Stimulated activated CD4-positive, alpha-beta T cell treated with anti-CD3 and anti-CD28 coated beads, Interleukin-15, amount 100 ng/mL, for 24 hours (primary cell): ENCODE measurements at regions not wholly inside any gene's neighbourhood (a gene's known extent, or its start where the extent isn't known, plus 50 kb on each side); places are given as distances from the start of the nearest gene placed in this dataset.

Source experiments
- DNase-seq: peaks from one replicate; pipeline ENCODE4 v3.0.0-alpha.2; 2020

DNA sequence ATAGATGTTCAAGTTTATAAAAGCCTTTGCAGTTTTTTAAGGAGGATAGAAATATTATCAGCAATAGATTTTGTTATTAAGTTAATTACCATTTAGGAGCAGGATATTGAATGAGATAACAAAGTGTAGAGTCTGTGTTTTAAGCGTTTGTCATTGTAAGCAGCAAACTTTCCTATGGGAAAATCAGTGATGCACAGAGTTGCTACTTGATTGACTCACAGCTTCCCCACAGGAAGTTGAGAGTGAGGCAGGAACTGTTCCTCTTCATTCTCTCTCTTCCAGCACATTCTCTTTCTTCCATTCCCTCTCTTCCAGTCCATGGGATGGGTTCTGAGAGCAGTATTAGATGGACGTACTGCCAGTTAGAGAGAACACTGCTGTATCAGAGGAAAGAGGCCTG, 867.7 kb upstream of the AGA start:
- DNase-seq, result no peak

DNA sequence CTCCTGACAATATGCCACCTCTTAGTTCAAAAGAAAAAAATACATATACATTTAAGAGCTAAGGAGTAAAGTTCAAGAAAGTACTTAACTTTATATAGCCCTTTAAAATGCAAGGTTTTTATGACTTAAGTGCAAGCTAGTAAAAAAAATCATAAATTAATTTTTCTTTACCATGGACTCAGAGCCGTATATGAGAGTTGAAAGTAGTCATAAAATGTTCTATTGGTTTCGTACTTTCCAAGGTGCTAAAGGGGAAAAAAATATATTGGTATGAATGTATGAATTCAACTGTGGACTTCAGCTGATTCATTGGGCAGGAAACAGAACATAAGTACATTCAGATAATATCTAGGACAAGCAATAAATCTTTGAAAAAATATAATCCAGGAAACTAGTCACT, 869.8 kb upstream of the AGA start:
- DNase-seq, result no peak

DNA sequence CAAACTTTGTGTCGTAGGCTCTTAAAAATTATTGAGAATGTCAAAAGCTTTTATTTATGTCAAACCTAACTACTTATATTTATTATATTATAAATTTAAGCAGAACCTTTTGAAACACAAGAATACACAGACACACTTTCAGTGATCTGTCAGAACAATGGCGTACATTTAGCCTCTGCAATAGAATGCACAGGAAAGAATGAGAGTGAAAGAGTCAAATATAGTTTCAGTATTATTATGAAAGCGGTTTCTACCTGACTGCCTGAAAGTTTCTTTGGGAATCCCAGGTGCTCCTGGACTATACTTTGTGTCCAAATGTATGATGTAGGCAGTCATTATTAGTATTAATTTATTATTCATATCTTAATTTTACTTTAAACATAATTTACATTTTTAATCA, 872.0 kb upstream of the AGA start:
- no peak for DNase-seq

DNA sequence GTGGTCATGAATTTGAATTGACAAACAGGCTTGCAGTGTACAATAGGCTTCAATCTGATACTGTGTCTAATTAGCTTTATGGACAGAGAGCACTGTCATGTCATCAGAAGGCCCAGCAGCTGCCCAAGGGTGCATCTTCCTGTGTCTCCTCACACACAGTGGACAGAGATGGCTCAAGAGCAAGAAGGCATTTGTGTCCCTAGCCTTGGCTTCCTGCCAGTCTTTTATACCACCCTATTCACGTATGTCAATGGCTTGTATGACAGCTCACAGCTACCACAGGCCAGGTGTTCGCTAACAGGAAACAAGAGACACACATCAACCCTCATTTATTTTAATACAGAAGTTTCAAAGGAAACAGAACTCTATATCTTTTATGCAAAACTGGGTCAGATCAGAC, 874.0 kb upstream of the AGA start:
- no peak for DNase-seq

DNA sequence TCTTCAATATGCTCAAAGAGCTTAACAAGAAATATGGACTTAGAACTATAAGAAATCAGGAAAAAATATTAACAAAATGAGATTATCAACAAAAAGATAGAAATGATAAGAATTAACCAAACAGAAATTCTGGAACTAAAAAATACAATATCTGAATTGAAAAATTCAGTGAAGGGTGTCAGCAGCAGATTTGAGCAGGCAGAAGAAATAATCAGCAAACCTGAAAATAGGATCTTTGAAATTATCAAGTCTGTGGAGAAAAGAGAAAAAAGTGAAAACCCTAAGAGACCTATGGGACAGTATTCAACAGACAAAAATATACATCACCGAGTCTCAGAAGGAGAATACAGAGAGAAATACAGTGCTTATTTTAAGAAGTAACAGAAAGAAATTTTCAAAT, 877.8 kb upstream of the AGA start:
- DNase-seq, result no peak

DNA sequence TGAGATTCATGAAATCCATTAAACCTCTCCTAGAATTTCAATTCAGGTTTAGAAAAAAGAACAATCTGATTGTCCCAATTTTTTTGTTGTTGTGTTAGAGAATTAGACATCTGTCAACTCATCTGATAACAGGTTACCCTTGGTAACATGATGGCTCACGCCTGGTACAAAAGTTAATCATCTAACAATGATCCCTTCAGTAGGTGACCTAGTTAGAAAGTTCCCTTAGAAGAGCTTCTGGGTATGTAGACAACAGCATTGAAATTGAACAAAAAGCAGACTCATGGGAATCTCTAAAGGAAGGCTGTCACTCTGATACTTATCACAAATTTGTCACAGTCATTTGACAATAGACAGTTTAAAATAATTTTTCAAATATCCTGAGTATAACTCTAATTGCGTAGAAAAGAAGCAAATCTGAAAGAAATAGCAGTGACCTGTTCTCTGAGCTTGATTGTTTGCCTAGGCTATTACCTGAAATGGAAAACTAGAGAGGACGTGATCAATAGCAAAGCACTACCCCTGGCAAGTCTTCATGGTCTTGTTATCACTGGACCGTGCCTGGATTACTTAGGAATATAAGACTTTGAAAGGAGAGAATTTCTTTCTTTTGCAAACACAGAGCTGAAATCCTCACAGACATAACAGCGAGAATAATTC, 880.4 kb upstream of the AGA start:
- no peak for DNase-seq

DNA sequence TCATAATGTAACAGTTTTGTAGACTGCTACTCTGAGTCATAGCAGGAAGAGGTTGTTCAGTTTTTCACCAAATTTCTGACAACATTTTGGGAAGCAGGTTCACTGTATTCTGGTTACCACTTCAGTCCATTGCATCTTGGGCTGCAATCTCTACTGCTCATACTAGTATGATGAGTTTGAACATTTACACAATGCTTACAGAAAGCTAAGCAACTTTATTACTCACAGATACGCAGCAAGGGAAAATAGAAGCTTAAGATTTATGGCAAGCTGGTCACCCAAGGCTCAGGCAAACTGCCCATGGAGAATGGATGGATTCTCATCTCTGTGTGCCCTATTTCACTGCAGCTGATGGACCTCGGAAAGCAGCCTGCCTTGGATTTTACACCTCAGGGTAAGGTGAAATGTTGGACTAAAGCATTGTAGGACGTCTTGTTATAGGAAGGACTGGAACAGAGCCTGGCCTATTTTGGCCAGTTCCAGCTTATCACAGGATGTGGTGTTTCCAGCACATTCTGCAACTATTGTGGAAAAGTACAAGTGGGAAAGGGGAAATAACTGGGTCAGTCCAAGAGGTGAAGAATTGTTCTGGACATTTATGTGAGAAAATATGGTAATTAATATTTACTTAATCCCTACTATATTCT, 887.1 kb upstream of the AGA start:
- no peak for DNase-seq

DNA sequence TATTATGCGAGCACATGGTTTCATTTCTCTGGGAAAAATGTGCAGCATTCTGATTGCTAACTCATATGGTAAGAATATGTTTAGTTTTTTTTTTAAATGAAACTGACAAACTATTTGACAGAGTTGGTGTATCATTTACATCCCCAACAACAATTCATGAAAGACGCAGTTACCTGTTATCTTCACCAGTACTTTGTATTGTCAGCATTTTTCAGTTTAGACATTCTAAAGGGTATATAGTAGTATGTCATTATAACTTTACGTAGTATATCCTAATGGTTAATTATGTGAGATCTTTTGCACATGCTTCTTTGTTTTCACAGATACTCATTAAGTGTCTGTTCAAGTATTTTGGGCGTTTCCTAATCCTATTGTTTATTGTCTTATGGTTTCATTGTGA, 891.1 kb upstream of the AGA start:
- no peak for DNase-seq

DNA sequence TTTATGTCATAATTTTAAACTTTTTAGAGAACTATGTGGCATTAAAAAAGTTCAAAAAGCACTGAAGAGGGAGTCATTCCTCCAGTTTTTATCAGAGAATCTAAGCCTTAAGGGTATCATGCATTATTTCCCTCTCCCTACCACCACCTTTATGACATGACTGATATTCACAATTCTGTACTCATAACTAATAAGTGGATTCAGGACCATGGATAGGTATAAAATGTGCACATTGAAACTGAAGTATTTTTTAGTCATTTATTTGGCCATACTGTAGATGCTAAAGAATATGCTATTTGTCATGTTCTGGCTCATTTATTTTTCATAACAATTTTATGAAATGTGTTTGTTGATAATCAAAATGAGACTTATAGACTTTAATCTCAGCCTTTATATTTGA, 897.5 kb upstream of the AGA start:
- no peak for DNase-seq

DNA sequence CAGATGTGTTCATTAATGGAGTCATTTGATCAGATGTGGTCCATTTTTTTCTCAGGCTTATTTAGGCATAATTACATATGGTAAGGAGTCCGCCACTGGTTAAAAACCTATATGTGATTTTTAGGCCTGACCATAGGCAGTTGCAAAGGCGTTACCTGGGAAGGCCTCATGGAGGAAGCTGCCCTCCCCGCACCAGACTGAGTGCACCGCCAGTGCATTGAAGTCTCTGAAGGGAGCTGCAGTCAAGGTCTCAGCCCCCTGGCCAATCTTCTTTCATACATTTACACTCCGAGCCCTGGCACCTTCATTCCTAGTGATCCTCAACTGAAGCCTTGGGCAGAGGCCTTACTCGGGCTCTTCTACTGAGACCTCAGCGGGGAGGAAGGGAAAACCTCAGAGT, 898.2 kb upstream of the AGA start:
- no peak for DNase-seq

DNA sequence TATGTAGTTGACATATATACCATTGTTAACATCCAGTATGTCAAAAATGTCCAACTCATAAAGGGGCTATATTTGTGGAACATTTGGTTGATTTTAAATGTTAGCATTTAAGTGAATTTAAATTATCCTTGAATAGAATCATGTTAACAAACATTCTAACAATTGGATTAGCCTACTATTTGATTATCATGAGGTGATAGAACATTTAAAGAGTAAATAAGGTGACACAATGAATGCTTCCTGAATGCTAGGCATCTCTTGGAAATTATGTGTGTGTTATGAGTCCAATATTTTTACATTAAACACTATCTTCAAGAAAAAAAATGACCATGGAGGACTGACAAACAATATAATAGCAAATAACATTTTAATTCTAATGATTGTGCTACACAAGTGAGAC, 901.9 kb upstream of the AGA start:
- no peak for DNase-seq

DNA sequence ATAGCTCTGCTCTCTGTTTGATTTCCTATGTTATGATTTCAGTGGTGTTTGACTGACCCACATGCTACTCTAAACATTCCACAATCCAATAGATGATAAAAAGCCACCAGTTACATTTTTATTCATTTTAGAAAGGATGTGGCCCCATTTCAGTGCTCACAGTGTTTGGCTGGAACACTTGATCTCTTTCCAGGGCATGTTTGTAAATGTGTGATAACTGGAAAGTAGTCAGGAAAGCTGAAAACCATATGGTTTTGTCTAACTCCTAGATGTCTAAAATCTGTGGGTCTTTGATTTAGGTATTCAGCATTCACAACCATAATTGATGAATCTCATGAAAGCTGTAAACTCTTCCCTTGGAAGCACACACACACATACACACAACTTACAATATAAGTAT, 904.9 kb upstream of the AGA start:
- no peak for DNase-seq

DNA sequence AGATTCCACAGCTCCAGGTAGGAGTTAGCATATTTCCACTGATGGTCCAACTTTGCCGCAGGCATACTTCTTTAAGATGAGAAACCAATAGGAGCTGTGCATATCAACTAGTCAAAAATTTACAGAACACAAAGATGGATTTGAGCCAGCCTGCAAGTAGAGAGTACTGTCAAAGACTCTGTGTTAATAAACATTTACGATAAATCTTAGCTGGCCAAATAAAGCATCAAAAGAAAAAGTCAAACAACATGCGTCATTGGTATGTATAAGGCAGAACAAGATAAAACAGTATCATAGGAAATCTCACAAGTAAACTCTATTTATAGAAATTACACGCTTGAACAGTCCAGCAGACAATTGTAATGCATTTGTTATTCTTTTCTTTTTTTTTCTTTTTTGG, 907.4 kb upstream of the AGA start:
- no peak for DNase-seq

DNA sequence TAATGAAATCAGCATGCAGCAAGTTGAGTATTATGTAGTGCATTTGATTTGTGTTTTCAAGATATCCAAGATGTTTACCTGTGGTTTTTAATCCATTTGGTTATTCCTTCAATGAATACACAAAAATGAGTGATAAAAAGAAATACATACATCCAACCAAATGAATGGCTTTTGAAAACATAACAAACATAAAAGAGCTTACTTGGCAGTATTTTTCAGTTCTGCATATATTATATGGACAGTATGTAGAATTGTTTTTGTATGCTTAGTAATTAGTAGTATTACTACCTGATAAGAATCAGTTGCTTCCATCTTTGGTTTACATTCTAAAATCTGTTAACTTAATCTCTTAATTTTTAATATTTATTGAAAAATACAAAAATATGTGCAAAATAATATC, 908.9 kb upstream of the AGA start:
- no peak for DNase-seq

DNA sequence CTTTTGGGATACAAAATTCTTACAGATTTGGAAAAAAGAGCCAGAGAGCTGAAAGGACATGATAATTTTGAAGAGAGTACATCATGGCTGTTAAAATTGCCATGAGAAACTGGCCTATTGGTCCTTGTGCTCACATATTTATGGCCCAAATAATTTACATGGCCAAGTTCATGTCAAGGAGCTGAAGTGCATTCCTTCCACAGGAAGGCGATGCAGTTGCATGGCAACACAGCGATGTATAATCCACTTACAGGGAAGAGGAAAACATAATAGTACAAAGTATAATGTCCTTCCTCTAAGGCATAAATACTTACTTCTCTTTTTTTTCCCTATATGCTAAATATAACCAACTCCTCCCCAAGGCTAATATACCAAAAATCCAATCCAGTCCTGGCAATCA, 914.5 kb upstream of the AGA start:
- DNase-seq, result no peak

DNA sequence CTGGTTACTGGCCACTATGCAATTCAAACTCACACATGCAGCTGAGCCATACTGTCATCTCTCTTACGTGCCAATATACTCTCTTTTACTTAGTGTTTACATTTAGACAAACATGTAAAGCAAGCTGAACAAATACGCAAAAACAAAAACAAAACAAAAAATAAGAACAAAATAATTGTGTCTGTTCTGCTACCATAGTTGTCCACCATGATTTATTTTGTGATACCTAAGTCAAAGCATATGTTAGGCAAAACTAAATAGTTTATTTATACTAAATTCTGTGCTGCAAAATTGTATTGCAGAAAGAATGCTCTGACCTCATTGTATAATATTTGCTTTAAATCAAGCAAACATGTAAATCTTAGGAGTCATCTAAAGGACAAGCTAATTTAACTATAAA, 943.2 kb upstream of the AGA start:
- no peak for DNase-seq

DNA sequence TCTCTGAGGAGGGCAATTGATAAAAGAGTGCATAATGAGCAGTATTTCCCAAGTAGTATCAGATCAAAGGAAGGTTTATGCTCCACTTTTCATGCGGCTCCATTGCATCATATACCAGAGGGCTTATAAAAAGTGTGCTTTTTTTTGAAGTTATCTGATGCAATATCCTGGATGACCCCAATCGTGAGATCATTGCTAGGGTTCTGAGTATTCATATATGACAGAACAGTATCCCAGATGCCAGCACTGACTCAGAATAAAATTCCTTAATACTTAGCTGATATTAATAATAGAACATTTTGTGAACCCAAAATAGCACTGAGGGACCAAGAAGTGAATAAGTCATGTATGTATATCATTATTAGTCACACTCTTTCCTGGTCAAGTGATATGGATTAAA, 945.5 kb upstream of the AGA start:
- DNase-seq, result no peak

DNA sequence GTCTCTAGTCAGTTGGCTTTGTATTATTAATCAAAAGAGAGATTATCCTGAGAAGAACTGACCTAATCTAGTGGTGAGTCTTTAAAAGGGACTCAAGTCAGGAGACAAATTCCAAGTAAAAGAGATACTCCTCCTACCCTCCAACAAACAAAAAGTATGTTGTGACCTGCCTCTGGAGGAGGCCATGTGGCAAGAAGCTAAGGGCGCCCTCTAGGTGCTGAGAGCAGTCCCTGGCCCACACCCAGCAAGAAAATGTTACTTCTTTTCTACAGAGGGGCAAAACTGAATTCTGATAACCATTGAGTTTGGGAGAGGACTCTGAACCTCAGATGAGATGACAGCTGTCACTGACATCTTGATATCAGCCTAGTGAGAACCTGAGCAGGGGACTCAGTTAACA, 953.6 kb upstream of the AGA start:
- DNase-seq, result no peak

DNA sequence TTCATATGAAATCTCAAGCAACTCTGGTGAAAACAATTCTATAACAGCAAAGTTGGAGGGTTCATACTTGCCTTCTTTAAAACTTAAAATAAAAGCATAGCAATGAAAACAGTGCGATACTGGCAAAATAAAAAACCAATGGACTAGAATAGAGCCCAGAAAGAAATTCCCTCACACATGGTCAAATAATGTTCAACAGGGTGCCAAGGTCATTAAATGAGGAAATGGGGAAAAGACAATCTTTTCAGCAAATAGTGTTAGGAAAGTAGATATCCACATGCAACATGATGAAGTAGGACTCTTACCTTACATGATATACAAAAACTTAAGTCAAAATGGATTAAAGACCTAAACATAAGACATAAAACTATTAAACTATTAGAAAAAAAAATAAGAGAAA, 970.2 kb upstream of the AGA start:
- no peak for DNase-seq

DNA sequence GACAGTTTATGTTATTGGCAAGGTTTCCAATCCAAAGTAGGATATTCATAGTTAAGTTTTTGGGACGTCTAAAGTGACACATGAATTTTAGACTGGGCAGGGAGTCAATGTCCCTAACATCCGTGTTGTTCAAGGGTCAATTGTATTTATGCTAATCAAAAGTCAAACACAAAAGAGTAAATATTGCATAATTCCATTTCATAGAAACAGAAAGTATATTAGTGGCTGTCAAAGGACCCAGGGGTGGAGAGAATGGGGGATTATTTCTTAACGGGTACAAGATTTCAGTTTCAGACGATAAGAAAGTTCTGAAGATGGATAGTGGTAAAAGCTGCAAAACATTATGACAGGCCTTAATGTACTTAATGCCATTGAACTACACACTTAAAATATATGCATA, 971.8 kb upstream of the AGA start:
- no peak for DNase-seq

DNA sequence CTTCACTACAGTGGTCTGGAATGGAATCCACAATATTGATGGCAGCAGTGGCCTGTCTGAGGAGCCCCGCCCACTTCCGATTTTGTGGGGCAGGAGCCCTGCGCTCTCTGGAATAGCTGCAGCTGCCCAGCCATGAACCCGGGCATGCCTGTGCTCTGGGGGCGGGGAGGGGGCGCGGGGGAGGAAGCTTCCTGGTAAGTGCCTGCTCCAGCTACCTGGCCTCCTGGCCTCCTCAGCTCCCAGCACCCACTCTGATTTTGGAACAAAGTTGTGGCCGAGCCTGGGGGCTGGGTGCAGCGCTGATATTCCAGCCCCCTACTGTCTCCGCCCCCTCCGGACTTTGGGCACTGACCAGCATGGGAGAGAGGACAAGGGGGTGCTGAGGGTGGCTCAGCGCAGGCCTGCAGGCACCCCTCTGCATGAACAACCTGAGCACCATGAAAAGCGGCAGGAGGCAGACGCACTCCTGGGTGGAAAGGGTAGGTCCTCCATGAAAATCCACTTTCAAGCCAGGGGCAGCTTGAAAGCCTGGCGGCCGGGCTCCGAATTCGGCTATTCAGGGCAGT, 972.7 kb upstream of the AGA start:
- no peak for DNase-seq

DNA sequence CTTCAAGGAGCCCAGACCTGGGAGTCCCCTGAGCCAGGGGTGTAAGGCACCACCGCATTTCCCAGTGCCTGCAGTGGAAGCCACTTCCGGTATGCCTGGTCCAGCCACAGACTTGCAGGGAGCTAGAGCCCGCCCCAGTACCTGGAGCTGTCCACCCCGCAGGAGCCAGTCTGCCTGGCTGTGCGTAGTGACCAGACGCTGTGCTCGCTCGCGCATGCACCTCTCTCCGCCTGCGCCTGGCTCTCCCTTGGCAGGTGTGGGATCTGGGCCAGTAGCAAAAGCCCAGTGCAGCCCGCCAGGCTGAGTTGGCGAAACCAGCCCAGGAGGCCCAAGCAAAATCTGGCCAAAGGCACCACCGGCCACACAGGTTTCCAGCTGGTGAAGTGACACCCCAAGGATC, 973.7 kb upstream of the AGA start:
- DNase-seq, result no peak

DNA sequence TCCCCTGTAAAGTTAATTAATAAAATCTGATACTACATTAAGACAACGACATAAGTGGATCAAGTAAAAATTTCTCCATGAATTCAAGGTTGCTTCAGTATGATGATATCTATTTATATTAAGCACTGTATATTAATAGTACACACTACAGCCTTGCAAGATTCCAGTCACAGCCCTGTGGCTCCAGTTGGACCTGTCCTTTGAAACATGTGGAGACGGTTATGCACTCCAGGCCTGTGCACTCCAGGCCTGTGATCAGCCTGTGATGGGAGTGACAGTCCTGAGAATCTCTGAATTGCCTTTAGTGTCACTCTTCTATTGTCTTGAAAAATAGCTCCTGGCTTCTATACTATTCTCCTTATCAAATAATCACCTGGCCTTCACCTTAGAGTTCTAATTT, 981.1 kb upstream of the AGA start:
- DNase-seq, result no peak

DNA sequence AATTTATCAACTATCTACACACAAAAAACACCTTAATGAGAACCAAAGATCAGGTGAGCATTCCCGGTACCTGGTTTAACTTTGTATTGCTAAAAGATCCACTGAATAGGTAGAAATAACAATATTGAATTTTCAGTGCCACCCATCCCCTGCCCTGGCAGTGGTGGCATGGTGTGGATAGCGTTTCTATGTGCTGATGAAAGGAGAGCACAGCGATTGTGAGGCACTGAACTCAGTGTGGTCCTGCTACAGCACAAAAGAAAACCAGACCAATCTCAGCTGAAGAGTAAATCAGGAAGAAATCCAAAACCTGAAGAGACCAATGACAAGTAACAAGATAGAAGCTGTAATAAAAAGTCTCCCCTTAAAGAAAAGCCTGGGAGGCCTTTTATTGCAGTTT, 984.6 kb upstream of the AGA start:
- DNase-seq, result no peak

DNA sequence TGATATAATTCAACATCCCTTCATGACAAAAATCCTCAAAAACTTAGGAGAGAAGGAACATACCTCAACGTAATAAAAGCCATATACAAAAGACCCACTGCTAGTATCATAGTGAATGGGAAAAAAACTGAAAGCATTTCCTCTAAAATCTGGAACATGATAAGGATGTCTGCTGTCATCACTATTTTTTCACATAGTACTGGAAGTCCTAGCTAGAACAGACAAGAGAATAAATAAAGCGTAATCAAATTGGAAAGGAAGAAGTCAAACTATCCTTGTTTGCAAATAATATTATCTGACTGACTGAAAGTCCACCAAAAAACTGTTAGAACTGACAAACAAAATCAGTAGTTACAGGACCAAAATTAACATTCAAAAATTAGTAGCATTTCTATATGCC, 985.4 kb upstream of the AGA start:
- no peak for DNase-seq
